ENCODE measurements at regions not wholly inside any gene's neighbourhood (a gene's known extent, or its start where the extent isn't known, plus 50 kb on each side); places are given as distances from the start of the nearest gene placed in this dataset.

DNA sequence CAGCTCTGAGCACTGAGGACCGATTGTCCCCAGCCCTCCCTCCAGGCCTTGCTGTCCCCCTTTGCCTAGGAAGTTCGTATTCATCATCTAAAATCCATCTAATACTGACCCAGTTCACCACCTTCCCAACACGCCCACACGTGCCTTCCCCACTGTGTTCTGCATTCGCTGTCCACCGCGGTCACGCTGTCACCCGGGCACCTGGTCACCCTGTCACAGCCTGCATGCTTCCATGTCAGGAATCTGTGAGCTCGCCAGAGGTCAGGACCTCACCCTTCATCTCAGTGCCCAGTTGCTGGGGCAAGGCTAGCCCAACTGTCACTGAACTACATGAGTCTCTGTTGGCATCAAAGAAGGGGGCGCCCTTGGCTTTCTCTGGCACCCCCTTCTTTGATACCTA, 82.9 kb upstream of the RUFY1 start:
- no peak for TF ChIP-seq ISL1 (CRISPR knock-in tag; IDR thresholded peaks at IDR 0.05)
- no peak for TF ChIP-seq CSDC2 (CRISPR knock-in tag; IDR thresholded peaks at IDR 0.05)
- TF ChIP-seq ZNF565 (CRISPR knock-in tag; conservative IDR thresholded peaks at IDR 0.05; ENCODE audit: low read depth): no peak
- no peak for TF ChIP-seq RARB (CRISPR knock-in tag; IDR thresholded peaks at IDR 0.05)
- TF ChIP-seq, protein P1, sequence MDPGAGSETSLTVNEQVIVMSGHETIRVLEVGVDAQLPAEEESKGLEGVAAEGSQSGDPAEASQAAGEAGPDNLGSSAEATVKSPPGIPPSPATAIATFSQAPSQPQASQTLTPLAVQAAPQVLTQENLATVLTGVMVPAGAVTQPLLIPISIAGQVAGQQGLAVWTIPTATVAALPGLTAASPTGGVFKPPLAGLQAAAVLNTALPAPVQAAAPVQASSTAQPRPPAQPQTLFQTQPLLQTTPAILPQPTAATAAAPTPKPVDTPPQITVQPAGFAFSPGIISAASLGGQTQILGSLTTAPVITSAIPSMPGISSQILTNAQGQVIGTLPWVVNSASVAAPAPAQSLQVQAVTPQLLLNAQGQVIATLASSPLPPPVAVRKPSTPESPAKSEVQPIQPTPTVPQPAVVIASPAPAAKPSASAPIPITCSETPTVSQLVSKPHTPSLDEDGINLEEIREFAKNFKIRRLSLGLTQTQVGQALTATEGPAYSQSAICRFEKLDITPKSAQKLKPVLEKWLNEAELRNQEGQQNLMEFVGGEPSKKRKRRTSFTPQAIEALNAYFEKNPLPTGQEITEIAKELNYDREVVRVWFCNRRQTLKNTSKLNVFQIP (CRISPR knock-in tag; IDR thresholded peaks at IDR 0.05; ENCODE audit: borderline replicate concordance, low read depth): no peak
- TF ChIP-seq ZFP30 (CRISPR knock-in tag; IDR thresholded peaks at IDR 0.05): no peak
- TF ChIP-seq BACH2 (CRISPR knock-in tag; IDR thresholded peaks at IDR 0.05; ENCODE audit: borderline replicate concordance): no peak
- no peak for TF ChIP-seq ZFP3 (CRISPR knock-in tag; IDR thresholded peaks at IDR 0.05)
- TF ChIP-seq ARNTL (CRISPR knock-in tag; IDR thresholded peaks at IDR 0.05; ENCODE audit: borderline replicate concordance, low read depth): no peak
- TF ChIP-seq, protein P2, sequence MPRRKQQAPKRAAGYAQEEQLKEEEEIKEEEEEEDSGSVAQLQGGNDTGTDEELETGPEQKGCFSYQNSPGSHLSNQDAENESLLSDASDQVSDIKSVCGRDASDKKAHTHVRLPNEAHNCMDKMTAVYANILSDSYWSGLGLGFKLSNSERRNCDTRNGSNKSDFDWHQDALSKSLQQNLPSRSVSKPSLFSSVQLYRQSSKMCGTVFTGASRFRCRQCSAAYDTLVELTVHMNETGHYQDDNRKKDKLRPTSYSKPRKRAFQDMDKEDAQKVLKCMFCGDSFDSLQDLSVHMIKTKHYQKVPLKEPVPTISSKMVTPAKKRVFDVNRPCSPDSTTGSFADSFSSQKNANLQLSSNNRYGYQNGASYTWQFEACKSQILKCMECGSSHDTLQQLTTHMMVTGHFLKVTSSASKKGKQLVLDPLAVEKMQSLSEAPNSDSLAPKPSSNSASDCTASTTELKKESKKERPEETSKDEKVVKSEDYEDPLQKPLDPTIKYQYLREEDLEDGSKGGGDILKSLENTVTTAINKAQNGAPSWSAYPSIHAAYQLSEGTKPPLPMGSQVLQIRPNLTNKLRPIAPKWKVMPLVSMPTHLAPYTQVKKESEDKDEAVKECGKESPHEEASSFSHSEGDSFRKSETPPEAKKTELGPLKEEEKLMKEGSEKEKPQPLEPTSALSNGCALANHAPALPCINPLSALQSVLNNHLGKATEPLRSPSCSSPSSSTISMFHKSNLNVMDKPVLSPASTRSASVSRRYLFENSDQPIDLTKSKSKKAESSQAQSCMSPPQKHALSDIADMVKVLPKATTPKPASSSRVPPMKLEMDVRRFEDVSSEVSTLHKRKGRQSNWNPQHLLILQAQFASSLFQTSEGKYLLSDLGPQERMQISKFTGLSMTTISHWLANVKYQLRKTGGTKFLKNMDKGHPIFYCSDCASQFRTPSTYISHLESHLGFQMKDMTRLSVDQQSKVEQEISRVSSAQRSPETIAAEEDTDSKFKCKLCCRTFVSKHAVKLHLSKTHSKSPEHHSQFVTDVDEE (CRISPR knock-in tag; IDR thresholded peaks at IDR 0.05): no peak
- TF ChIP-seq, protein P3, sequence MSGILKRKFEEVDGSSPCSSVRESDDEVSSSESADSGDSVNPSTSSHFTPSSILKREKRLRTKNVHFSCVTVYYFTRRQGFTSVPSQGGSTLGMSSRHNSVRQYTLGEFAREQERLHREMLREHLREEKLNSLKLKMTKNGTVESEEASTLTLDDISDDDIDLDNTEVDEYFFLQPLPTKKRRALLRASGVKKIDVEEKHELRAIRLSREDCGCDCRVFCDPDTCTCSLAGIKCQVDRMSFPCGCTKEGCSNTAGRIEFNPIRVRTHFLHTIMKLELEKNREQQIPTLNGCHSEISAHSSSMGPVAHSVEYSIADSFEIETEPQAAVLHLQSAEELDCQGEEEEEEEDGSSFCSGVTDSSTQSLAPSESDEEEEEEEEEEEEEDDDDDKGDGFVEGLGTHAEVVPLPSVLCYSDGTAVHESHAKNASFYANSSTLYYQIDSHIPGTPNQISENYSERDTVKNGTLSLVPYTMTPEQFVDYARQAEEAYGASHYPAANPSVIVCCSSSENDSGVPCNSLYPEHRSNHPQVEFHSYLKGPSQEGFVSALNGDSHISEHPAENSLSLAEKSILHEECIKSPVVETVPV (CRISPR knock-in tag; IDR thresholded peaks at IDR 0.05): no peak
- TF ChIP-seq ESRRG (CRISPR knock-in tag; IDR thresholded peaks at IDR 0.05): no peak
- TF ChIP-seq OSR1 (CRISPR knock-in tag; IDR thresholded peaks at IDR 0.05): no peak
- TF ChIP-seq PPARA (CRISPR knock-in tag; IDR thresholded peaks at IDR 0.05; ENCODE audit: borderline replicate concordance): no peak
- TF ChIP-seq ZNF70 (CRISPR knock-in tag; IDR thresholded peaks at IDR 0.05): no peak
- no peak for TF ChIP-seq ZNF8 (CRISPR knock-in tag; IDR thresholded peaks at IDR 0.05)
- no peak for TF ChIP-seq SNAI2 (CRISPR knock-in tag; IDR thresholded peaks at IDR 0.05)
- TF ChIP-seq TCF4 (CRISPR knock-in tag; IDR thresholded peaks at IDR 0.05; ENCODE audit: borderline replicate concordance): no peak
- TF ChIP-seq, protein P4, sequence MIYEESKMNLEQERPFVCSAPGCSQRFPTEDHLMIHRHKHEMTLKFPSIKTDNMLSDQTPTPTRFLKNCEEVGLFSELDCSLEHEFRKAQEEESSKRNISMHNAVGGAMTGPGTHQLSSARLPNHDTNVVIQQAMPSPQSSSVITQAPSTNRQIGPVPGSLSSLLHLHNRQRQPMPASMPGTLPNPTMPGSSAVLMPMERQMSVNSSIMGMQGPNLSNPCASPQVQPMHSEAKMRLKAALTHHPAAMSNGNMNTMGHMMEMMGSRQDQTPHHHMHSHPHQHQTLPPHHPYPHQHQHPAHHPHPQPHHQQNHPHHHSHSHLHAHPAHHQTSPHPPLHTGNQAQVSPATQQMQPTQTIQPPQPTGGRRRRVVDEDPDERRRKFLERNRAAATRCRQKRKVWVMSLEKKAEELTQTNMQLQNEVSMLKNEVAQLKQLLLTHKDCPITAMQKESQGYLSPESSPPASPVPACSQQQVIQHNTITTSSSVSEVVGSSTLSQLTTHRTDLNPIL (CRISPR knock-in tag; IDR thresholded peaks at IDR 0.05; ENCODE audit: low read depth): no peak
- TF ChIP-seq, protein P5, sequence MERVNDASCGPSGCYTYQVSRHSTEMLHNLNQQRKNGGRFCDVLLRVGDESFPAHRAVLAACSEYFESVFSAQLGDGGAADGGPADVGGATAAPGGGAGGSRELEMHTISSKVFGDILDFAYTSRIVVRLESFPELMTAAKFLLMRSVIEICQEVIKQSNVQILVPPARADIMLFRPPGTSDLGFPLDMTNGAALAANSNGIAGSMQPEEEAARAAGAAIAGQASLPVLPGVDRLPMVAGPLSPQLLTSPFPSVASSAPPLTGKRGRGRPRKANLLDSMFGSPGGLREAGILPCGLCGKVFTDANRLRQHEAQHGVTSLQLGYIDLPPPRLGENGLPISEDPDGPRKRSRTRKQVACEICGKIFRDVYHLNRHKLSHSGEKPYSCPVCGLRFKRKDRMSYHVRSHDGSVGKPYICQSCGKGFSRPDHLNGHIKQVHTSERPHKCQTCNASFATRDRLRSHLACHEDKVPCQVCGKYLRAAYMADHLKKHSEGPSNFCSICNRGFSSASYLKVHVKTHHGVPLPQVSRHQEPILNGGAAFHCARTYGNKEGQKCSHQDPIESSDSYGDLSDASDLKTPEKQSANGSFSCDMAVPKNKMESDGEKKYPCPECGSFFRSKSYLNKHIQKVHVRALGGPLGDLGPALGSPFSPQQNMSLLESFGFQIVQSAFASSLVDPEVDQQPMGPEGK (CRISPR knock-in tag; IDR thresholded peaks at IDR 0.05; ENCODE audit: borderline replicate concordance): no peak
- no peak for ATAC-seq

DNA sequence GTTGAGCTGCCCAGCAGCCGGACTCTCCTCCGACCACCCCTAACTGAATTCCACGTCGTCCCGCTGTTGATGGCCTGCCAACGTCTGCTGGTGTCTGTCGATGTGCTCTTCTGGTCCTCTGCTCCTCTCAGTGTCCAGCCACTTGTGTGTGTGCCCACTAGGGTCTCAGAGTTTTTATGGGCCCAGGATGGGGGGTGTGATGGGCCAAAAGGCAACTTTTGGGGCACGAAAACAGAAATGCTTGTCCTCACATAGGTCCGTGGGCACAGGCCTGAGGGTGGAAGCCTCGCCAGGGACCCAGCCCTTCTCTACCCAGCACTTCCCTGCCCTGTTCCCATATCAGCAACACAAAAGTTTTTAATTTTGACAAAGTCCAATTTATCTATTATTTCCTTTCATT, 85.7 kb upstream of the RUFY1 start:
- ATAC-seq: no peak
- TF ChIP-seq, protein P5 (CRISPR knock-in tag; IDR thresholded peaks at IDR 0.05; ENCODE audit: borderline replicate concordance): no peak
- TF ChIP-seq ESRRG (CRISPR knock-in tag; IDR thresholded peaks at IDR 0.05): no peak
- TF ChIP-seq ISL1 (CRISPR knock-in tag; IDR thresholded peaks at IDR 0.05): no peak
- TF ChIP-seq ZFP30 (CRISPR knock-in tag; IDR thresholded peaks at IDR 0.05): no peak
- TF ChIP-seq, protein P4 (CRISPR knock-in tag; IDR thresholded peaks at IDR 0.05; ENCODE audit: low read depth): no peak
- TF ChIP-seq SNAI2 (CRISPR knock-in tag; IDR thresholded peaks at IDR 0.05): no peak
- no peak for TF ChIP-seq RARB (CRISPR knock-in tag; IDR thresholded peaks at IDR 0.05)
- no peak for TF ChIP-seq GLIS3 (CRISPR knock-in tag; IDR thresholded peaks at IDR 0.05)
- TF ChIP-seq ZC3H10 (CRISPR knock-in tag; IDR thresholded peaks at IDR 0.05): no peak

Measured in SK-N-SH treated with all-trans-retinoic acid at 6 μM for 48 hours (cell line).